HK-2 (cell line): ENCODE measurements at regions not wholly inside any gene's neighbourhood (a gene's known extent, or its start where the extent isn't known, plus 50 kb on each side); places are given as distances from the start of the nearest gene placed in this dataset.
"Not testable (repeated sequence)": the region's sequence is repeated elsewhere in the genome, so short reads cannot be mapped to it uniquely, and the experiment has no call there.

Experiments
- DNase-seq: peaks from one replicate; pipeline ENCODE4 v3.0.0-alpha.2; 2018; ENCODE audit not compliant: unreplicated experiment

DNA sequence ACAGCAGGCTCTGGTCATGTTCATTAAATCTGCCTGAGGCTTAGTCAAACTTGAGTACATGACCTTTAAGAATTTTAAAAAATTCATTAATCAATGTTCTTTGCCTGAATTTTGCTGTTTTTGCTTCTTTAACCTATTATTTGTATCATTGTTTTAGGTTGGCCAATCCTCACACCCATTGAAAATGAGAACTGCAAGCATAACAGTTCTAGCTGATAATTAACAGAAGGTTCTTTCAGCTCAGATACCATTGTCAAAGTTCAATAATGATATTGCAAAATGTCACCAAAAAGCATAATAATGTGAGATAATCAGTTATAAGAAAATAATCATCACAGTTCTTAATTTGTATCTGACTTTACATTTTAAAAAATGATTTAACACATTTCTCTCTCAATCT, 583.1 kb downstream of the TFAP2A start:
- DNase-seq = no peak

- no peak for DNase-seq
These were observed 584.1 kb downstream of the TFAP2A start for GRCh38 chr6:9830808-9831207.

- no peak for DNase-seq
These were observed 589.3 kb downstream of the TFAP2A start for GRCh38 chr6:9825526-9825925.

GRCh38 chr6:9810727-9811126, 604.1 kb downstream of the TFAP2A start:
- not testable (repeated sequence) for DNase-seq

- no peak for DNase-seq
These were observed 604.6 kb downstream of the TFAP2A start for GRCh38 chr6:9810286-9810685.

GRCh38 chr6:9806195-9806594, 608.7 kb downstream of the TFAP2A start:
- no peak for DNase-seq

DNA sequence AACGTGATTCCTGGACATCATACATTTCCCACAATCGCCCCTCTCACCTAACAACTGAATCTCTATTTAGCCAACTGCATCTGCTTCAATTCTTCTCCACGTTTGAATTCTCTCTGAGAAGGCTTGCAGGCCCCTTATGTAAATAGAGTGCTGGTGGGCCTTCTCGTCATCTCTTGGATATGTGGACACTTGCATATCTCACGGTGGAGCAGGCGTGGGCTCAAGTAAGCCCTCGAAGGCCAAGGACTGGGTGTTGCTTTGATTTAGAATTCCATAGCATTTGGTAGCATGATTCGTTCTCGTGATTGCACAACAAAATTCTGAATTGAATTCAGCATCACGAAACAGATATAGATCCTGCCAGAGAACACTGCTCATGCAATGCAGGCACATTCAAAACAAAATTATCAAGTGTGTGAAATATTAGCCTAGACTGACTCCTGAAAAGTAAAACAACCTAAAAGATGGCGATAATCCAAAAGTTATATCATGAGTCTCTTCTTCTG, 613.6 kb downstream of the TFAP2A start:
- DNase-seq = no peak

- no peak for DNase-seq
These were observed 615.3 kb downstream of the TFAP2A start for GRCh38 chr6:9799582-9799981.

DNA sequence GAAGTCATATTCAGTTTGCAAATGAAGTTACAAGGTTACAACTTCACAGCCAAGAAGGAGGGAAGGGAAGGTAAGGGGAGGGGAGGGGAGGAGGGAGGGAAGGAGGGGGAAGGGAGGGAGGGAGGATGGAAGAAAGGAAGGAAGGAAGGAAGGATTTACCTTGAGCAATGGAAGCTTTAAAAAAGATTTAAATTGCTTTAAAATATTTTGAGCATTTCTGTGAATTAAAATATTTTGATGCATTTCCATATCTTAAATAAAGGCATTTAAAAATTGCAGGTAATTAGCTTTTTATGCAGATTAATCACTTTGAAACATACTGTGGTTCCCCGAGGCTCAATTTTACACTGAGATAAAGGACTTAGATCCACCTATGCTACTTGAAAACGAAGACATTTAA, 618.0 kb downstream of the TFAP2A start:
- DNase-seq = no peak

DNA sequence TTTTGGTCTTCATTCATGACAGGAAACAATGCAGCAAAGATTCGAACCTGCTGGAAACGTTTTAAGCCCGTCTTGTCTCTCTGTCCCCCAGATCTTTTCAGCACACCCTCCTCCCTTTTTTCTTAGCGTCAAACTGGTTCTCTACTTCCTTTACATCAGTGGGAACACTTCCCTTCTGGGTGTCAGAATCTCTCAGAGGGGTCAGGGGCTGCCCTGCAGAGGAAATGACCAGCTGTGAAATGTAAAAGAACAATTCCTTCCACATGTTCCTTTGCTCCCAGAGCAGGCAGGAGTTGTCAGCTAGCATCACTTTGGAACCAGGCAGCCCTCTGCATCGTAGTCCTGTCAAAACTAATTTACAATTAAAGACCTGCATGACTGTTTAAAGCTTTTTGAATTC, 619.0 kb downstream of the TFAP2A start:
- no peak for DNase-seq

- no peak for DNase-seq
These were observed 625.7 kb downstream of the TFAP2A start for GRCh38 chr6:9789201-9789600.

- no peak for DNase-seq
These were observed 630.1 kb downstream of the TFAP2A start for GRCh38 chr6:9784786-9785185.

- no peak for DNase-seq
These were observed 631.3 kb downstream of the TFAP2A start for GRCh38 chr6:9783567-9783966.

GRCh38 chr6:9766240-9766915, 648.5 kb downstream of the TFAP2A start:
- DNase-seq = peak; percentile 16

- no peak for DNase-seq
These were observed 653.7 kb downstream of the TFAP2A start for GRCh38 chr6:9761220-9761619.

DNA sequence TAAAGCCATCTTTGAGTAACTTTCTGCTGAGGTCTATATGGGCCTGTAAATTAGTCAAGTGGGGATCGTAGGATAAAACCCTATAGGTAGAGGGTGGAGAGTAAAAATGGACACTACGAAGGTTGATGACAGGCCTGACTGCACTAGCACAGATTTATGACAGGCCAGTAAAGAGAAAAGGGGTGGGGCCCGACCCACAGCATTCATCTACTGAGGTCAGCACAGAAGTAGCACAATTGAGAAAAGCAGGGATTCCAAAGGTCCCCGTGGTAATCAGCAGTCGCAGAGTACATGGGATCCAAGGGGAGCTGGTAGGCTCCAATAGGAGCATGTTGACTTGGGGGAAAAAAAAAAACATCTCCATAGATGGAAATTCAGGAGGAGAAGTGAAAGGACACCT, 660.4 kb downstream of the TFAP2A start:
- DNase-seq = no peak

DNA sequence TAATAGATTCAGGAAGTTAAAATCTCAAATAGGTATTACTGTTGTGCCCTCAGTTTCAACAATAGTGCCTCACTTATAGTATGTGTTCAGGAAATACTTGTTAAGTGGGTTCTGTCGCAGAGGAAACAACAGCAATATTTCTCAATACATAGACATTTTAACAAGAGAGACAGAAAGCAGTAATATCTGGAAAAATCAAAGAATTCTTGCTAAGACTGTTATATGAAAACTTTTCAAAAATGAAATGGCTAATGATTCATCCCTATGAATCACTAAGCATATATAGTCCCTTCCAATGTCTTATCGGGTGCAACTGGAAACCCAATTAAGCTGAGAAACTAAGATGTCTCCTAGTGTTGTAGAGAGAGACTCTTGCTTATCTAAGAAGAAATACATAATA, 668.9 kb downstream of the TFAP2A start:
- DNase-seq = no peak

GRCh38 chr6:9745476-9745875, 669.4 kb downstream of the TFAP2A start:
- no peak for DNase-seq

- no peak for DNase-seq
These were observed 670.8 kb downstream of the TFAP2A start for GRCh38 chr6:9744119-9744518.

- DNase-seq = no peak
These were observed 682.8 kb downstream of the TFAP2A start for GRCh38 chr6:9732056-9732455.

DNA sequence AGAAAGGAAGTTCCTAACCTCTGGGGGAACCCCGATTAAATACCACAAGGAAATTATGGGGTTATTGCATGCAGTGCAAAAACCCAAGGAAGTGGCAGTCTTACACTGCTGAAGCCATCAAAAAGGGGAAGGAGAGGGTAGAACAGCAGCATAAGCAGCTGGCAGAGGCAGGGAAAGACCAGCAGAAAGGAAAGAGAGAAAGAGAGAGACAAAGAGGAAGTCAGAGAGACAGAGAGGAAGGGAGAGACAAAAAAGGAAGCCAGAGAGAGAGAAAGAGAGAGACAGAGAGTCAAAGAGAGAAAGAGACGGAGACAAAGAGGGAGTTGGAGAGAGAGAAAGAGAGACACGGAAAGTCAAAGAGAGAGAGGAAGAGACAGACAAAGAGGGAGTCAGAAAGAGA, 689.1 kb downstream of the TFAP2A start:
- not testable (repeated sequence) for DNase-seq

GRCh38 chr6:9717568-9717967, 697.3 kb downstream of the TFAP2A start:
- DNase-seq = no peak

DNA sequence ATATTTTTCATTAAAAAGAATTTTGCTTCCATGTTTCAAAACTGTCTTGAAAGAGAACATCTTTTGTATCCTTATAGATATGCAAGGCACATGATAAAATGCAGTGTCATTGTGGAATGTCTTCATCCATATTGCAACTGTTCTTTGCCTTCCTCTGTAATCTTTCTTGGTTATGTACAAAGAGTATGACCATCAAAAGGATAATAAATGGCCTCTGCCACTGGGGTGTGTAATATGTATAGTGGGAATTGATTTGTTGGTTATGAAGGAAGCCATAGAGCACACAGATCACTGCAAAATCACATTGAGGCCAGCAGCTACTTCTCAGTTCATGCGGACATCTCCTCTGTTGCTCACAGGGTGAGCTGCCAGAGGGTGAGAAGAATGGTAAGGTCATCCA, 703.5 kb downstream of the TFAP2A start:
- no peak for DNase-seq

GRCh38 chr6:9710574-9710973, 704.3 kb downstream of the TFAP2A start:
- no peak for DNase-seq
